Prostate gland (tissue), 2 donors: ENCODE measurements at regions not wholly inside any gene's neighbourhood (a gene's known extent, or its start where the extent isn't known, plus 50 kb on each side); places are given as distances from the start of the nearest gene placed in this dataset.

Experiments
- CTCF ChIP-seq, 4 experiments: fragments of 200-600 bp in 2 of 4; fragments of 450-650 bp in 2 of 4; sonication (generic) in 2 of 4; IDR thresholded peaks; 1 replicate in 3 of 4; 2 replicates in 1 of 4; pipeline ENCODE4 v1.5.1; 2016 to 2019; ENCODE audit warnings: antibody characterized with exemption in 4 of 4, mild to moderate bottlenecking in 2 of 4, moderate library complexity in 2 of 4
- POLR2A ChIP-seq: fragments of 450-650 bp; IDR thresholded peaks from one replicate; pipeline ENCODE4 v1.6.1; 2016; ENCODE audit warnings: antibody characterized with exemption, mild to moderate bottlenecking
- POLR2AphosphoS5 ChIP-seq: sonication (generic); formaldehyde crosslinking; IDR thresholded peaks from one replicate; pipeline ENCODE4 v1.6.1; 2017; ENCODE audit warnings: antibody characterized with exemption

DNA sequence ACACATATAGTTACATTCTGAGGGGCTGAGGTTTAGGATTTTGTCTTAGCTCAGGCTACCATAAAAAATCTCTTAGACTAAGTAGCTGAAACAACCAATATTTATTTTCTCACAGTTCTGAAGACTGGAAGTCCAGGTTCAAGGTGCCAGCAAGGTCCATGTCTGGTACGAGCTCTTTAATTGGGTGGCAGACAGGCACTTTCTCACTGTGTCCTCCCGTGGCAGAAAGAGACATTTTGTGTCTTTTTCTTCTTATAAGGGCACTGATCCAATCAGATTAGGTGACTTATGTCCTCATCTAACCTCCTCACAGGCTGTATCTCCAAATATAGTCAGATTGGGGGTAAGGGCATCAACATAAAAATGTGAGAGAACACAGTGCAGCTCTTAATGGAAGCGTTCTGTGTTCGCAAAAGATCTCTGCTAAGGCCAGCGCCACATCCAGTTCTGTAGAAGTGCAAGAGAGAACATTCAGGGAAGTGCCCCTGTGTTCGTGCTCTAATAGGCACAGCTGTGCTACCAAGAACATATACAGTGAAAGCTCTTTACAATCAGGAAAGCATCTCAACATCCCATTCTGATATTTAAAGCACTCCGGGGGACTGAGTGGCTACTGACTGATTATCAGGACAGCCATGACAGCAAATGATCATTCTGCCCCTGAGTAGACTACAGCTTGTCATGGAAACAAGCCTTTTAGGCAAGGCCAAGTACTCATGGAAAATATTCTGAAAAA, 819.2 kb downstream of the LIG4 start:
- TF ChIP-seq POLR2AphosphoS5 (no peak), CTCF (IDR thresholded peaks at IDR 0.05) (no peak), POLR2A (no peak)
